ENCODE measurements at regions not wholly inside any gene's neighbourhood (a gene's known extent, or its start where the extent isn't known, plus 50 kb on each side); places are given as distances from the start of the nearest gene placed in this dataset.

DNA sequence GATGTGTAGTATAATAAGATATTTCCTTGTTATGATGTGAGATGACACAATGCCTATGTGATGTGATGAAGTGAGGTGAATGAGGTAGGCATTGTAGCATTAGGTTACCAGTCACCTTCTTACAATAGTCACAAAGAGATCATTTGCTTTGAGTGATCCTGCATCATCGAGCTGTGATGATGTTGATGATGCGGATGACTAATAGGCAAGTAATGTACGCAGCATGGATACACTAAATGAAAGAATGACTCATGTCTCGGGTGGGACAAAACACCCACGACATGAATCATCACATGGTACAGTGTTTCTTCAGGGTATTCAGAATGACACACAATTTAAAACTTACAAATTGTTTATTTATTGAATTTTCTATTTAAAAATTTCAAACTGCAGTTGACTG, 806.3 kb upstream of the GJE1 start:
- Histone ChIP-seq H3K4me3 (ENCODE audit: low read depth, low read length) (no peak overlapping the region), H3K4me1 (ENCODE audit: control insufficient read depth, insufficient read depth, low read length) (no peaks in the 10 kb centered on the region), H3K9me3 (ENCODE audit: control insufficient read depth, insufficient read depth, low read length) (peaks cover 2% of the 10 kb centered on the region), H3K36me3 (ENCODE audit: control insufficient read depth, insufficient read depth, low read length) (no peaks in the 10 kb centered on the region), H3K27ac (ENCODE audit: low read depth, low read length) (no peak overlapping the region), H3K27me3 (ENCODE audit: control insufficient read depth, insufficient read depth, low read length) (no peaks in the 10 kb centered on the region)
- DNase-seq (ENCODE audit: low read depth in 4 of 6, low spot score in 6 of 6), result no peak
- 94% methylated on average over 3 of the region's 5 CpGs for WGBS (ENCODE audit: insufficient coverage)

DNA sequence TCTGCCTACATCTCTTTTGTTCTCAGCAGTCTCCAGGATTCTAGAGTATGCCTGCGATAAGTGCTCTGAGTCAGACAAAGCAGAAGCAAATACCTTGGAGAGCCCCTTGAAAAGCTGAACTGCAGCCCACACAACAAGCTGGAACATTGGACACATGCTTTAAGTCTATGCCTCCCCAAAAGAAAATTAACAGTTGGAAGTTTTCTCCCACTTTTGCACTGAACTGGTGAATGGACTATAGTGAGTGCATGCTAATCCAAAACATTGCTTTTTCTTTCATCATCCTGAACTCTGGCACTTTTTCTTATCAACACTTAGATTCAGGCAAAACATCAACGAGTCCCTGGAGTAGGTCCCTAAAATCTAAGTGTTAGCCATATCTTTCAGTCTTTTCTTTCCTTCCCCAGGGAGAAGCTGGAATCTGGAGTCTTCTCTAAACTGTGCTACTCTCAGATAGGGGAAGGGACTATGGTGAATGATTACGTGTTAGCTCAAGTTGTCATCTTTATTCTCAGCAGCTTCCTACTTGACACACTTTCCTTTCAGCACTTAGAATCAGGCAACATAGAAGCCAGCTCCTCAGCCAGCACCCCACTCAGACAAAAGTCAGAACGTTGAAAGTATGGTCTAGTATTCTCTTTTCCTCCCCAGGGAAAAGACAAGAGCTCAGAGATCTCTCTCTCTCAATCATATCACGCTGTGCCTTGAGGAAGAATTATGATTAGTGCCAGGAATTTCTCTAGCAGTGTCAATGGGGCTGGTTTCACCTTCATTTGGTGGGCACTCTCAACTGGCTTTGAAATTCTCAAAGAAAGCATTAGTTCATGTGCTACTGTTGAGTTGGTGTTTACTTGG, 811.0 kb upstream of the GJE1 start:
- 100% methylated on average over 2 of the region's 5 CpGs for WGBS (ENCODE audit: insufficient coverage)
- no peak overlapping the region for H3K4me3 ChIP-seq (ENCODE audit: low read depth, low read length)
- H3K36me3 ChIP-seq (ENCODE audit: control insufficient read depth, insufficient read depth, low read length), result no peaks in the 10 kb centered on the region
- no peak for DNase-seq (ENCODE audit: low read depth in 4 of 6, low spot score in 6 of 6)
- H3K27ac ChIP-seq (ENCODE audit: low read depth, low read length), result no peak overlapping the region
- H3K4me1 ChIP-seq (ENCODE audit: control insufficient read depth, insufficient read depth, low read length), result no peaks in the 10 kb centered on the region
- H3K27me3 ChIP-seq (ENCODE audit: control insufficient read depth, insufficient read depth, low read length), result no peaks in the 10 kb centered on the region
- peaks cover 2% of the 10 kb centered on the region for H3K9me3 ChIP-seq (ENCODE audit: control insufficient read depth, insufficient read depth, low read length)

DNA sequence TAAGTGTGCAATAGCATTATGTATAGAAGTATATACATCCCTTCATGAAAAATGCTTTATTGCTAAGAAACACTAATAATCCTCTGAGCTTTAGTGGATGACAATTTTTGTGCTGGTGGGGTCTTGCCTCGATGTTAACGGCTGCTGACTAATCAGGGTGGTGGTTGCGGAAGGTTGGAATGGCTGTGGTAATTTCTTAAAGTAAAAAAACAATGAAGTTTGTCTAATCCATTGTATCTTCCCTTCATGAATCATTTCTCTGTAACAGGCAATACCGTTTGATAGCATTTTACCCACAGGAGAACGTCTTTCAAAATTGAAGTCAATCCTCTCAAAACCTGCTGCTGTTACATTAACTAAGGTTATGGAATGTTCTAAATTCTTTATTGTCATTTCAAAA, 816.5 kb upstream of the GJE1 start:
- Histone ChIP-seq H3K36me3 (ENCODE audit: control insufficient read depth, insufficient read depth, low read length) (no peaks in the 10 kb centered on the region), H3K27ac (ENCODE audit: low read depth, low read length) (no peak overlapping the region), H3K27me3 (ENCODE audit: control insufficient read depth, insufficient read depth, low read length) (no peaks in the 10 kb centered on the region), H3K4me1 (ENCODE audit: control insufficient read depth, insufficient read depth, low read length) (no peaks in the 10 kb centered on the region), H3K4me3 (ENCODE audit: low read depth, low read length) (no peak overlapping the region), H3K9me3 (ENCODE audit: control insufficient read depth, insufficient read depth, low read length) (peaks cover 2% of the 10 kb centered on the region)
- DNase-seq (ENCODE audit: low read depth in 4 of 6, low spot score in 6 of 6), result no peak
- no CpG with 5 or more reads among the region's 5 CpGs for WGBS (ENCODE audit: insufficient coverage)

DNA sequence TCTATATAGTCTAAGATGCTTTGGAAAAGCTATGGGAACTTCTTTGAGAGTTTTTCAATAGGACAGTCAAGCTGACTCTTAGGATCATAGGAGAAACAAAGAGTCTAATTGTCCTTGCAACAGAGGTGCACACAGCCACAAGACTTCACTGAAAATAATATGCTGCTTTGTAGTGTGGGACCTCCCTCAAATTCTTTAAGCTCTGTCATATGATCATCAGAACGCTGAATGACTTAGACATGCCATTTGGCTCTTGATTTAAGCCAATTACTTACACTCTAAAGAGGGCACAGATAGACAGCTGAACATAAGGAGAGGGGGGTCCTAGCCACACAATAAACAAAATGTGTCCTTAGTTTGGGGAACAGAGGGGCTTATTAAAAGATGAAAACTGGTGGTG, 818.7 kb upstream of the GJE1 start:
- Histone ChIP-seq H3K4me3 (ENCODE audit: low read depth, low read length) (no peak overlapping the region), H3K4me1 (ENCODE audit: control insufficient read depth, insufficient read depth, low read length) (no peaks in the 10 kb centered on the region), H3K27ac (ENCODE audit: low read depth, low read length) (no peak overlapping the region), H3K9me3 (ENCODE audit: control insufficient read depth, insufficient read depth, low read length) (peaks cover 2% of the 10 kb centered on the region), H3K27me3 (ENCODE audit: control insufficient read depth, insufficient read depth, low read length) (no peaks in the 10 kb centered on the region), H3K36me3 (ENCODE audit: control insufficient read depth, insufficient read depth, low read length) (no peaks in the 10 kb centered on the region)
- peak in 2 of 6 donors; percentile 14 to 58 for DNase-seq (ENCODE audit: low read depth in 4 of 6, low spot score in 6 of 6)
- WGBS (ENCODE audit: insufficient coverage), result no CpG with 5 or more reads among the region's 1 CpG

DNA sequence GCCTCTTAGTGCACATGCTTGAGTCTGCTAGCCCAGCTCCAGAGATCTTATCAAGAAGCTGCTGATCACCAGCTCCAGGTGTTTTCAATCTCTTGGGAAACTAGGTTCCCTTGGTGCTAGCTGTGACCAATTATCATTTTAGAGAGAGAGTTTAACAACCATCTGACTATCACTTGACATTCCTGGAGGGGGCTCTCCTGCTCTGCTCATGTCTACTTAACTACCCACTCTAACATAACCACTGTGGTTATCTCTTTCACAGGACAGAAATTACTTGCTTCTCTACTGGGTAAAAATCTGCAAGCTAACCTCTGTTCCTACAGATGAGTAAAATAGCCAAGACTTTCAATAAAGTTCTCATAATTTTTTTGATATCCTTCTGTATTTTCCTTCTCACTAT, 823.4 kb upstream of the GJE1 start:
- H3K9me3 ChIP-seq (ENCODE audit: control insufficient read depth, insufficient read depth, low read length), result peaks cover 2% of the 10 kb centered on the region
- H3K27me3 ChIP-seq (ENCODE audit: control insufficient read depth, insufficient read depth, low read length), result no peaks in the 10 kb centered on the region
- no peaks in the 10 kb centered on the region for H3K36me3 ChIP-seq (ENCODE audit: control insufficient read depth, insufficient read depth, low read length)
- no peak for DNase-seq (ENCODE audit: low read depth in 4 of 6, low spot score in 6 of 6)
- H3K27ac ChIP-seq (ENCODE audit: low read depth, low read length), result no peak overlapping the region
- no peak overlapping the region for H3K4me3 ChIP-seq (ENCODE audit: low read depth, low read length)
- H3K4me1 ChIP-seq (ENCODE audit: control insufficient read depth, insufficient read depth, low read length), result no peaks in the 10 kb centered on the region

DNA sequence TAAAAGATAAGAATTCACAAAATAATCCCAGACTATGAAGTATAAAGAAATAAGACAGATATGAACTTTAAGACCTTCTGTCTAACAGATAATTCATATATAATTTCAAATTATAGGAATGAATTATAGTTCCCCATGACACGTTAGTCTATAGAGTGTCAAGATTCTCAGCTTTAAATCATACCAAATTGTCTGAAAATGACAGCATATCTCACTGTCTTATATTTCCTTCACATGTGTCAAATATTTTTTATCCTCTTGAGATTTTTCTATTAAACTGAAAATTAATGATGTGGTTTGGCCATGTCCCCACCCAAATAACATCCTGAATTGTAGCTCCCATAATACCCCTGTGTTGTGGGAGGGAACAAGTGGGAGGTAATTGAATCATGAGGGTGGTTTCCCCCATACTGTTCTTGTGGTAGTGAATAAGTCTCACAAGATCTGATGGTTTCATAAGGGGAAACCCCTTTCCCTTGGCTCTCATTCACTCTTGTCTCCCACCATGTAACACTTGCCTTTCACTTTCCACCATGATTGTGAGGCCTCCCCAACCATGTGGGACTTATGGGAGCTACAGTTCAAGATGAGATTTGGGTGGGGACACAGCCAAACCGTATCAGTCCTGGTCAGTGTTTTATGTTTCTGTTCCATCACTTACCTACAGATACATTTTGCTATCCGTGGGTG, 825.3 kb upstream of the GJE1 start:
- Histone ChIP-seq H3K36me3 (ENCODE audit: control insufficient read depth, insufficient read depth, low read length) (no peaks in the 10 kb centered on the region), H3K27ac (ENCODE audit: low read depth, low read length) (no peak overlapping the region), H3K4me3 (ENCODE audit: low read depth, low read length) (no peak overlapping the region), H3K4me1 (ENCODE audit: control insufficient read depth, insufficient read depth, low read length) (no peaks in the 10 kb centered on the region), H3K9me3 (ENCODE audit: control insufficient read depth, insufficient read depth, low read length) (peaks cover 2% of the 10 kb centered on the region), H3K27me3 (ENCODE audit: control insufficient read depth, insufficient read depth, low read length) (no peaks in the 10 kb centered on the region)
- WGBS (ENCODE audit: insufficient coverage), result no CpG with 5 or more reads among the region's 3 CpGs
- no peak for DNase-seq (ENCODE audit: low read depth in 4 of 6, low spot score in 6 of 6)

DNA sequence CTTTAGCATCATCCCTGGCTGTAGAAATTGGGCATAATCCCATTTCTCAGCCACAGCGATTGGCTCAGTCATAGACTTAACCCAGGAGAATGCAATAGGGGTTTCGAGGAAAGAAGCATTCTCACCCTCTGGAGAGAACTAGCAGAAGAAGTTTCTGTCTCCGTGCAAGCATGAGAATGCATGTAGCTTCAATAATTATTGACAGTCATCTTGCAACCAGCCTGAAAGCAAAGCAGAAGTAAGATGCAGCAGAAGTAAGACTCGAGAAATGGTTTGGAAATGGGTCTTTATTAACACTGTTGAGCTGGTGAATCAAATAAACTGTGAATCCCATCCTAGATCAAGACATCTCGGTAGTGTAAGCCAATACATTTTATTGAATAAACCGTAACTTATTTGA, 828.8 kb upstream of the GJE1 start:
- Histone ChIP-seq H3K4me3 (ENCODE audit: low read depth, low read length) (no peak overlapping the region), H3K27me3 (ENCODE audit: control insufficient read depth, insufficient read depth, low read length) (no peaks in the 10 kb centered on the region), H3K9me3 (ENCODE audit: control insufficient read depth, insufficient read depth, low read length) (peaks cover 2% of the 10 kb centered on the region), H3K27ac (ENCODE audit: low read depth, low read length) (no peak overlapping the region), H3K4me1 (ENCODE audit: control insufficient read depth, insufficient read depth, low read length) (no peaks in the 10 kb centered on the region), H3K36me3 (ENCODE audit: control insufficient read depth, insufficient read depth, low read length) (no peaks in the 10 kb centered on the region)
- DNase-seq (ENCODE audit: low read depth in 4 of 6, low spot score in 6 of 6), result no peak
- WGBS (ENCODE audit: insufficient coverage), result 100% methylated on average over 2 of the region's 6 CpGs

DNA sequence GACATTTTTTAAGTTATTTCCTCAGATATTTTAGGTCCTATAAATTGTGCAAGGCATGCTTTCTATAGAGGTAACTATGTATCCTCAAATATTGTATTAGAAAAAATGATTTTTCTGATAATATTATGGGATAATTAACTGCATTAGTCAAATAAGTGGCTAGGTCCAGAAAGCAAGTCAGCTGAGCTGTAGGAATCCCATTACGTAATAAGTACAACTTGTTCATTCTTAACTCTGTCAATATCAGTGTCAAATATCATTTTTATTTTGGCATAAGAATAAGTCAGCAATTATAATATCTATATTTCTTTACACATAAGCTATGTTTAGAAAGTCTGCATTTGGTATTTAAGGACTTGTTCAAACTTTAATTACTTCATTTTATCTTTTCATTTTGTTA, 830.9 kb upstream of the GJE1 start:
- Histone ChIP-seq H3K36me3 (ENCODE audit: control insufficient read depth, insufficient read depth, low read length) (no peaks in the 10 kb centered on the region), H3K4me1 (ENCODE audit: control insufficient read depth, insufficient read depth, low read length) (no peaks in the 10 kb centered on the region), H3K27me3 (ENCODE audit: control insufficient read depth, insufficient read depth, low read length) (no peaks in the 10 kb centered on the region), H3K27ac (ENCODE audit: low read depth, low read length) (no peak overlapping the region), H3K9me3 (ENCODE audit: control insufficient read depth, insufficient read depth, low read length) (no peaks in the 10 kb centered on the region), H3K4me3 (ENCODE audit: low read depth, low read length) (no peak overlapping the region)
- no peak for DNase-seq (ENCODE audit: low read depth in 4 of 6, low spot score in 6 of 6)
- WGBS (ENCODE audit: insufficient coverage), result no CpG with 5 or more reads among the region's 1 CpG

DNA sequence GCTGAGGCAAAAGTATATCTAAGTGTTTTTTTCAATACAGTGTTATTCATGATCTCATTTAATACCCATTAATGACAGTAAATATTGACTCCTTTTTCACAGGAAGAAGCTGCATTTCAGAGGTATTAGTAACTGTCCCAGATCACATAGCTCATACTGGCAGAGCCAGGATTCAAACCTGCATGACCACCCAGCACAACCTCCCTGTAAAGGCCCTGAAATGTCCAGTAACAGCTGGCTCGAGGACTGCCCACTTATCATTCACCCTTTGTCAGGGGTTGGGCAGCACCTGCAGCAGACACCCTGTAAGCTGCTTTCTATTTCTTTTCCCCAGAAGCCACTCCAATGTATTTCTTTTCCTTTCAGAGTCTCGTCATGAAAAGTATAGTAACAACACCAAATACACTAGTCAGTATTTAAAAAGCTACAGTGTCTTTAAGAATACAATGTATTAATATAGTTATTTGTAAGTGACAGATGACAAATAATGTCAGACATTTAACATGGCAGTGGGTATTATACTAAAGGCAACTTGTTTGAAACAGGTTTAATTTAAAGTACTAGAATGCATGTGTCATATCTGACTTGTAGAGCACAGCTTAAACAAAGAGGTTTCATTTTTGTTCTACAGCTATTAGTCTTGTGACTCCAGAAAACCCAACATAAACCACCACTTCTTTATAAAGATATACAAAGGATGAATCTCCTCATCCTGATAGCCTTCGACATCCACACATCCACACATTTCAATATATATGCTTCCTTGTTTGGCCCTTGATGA, 841.6 kb upstream of the GJE1 start:
- Histone ChIP-seq H3K9me3 (ENCODE audit: control insufficient read depth, insufficient read depth, low read length) (no peaks in the 10 kb centered on the region), H3K4me3 (ENCODE audit: low read depth, low read length) (no peak overlapping the region), H3K27ac (ENCODE audit: low read depth, low read length) (no peak overlapping the region), H3K36me3 (ENCODE audit: control insufficient read depth, insufficient read depth, low read length) (no peaks in the 10 kb centered on the region), H3K4me1 (ENCODE audit: control insufficient read depth, insufficient read depth, low read length) (no peaks in the 10 kb centered on the region), H3K27me3 (ENCODE audit: control insufficient read depth, insufficient read depth, low read length) (no peaks in the 10 kb centered on the region)
- no peak for DNase-seq (ENCODE audit: low read depth in 4 of 6, low spot score in 6 of 6)
- WGBS (ENCODE audit: insufficient coverage), result 65% methylated on average over 2 of the region's 3 CpGs
